CD14-positive monocyte (primary cell): ENCODE measurements at regions not wholly inside any gene's neighbourhood (a gene's known extent, or its start where the extent isn't known, plus 50 kb on each side); places are given as distances from the start of the nearest gene placed in this dataset.

Experiments
- DNase-seq, 3 donors: peaks; one replicate each; pipeline ENCODE4 v3.0.0-alpha.2; 2011 to 2022
- H2AFZ ChIP-seq: 2 replicates; pipeline ENCODE4 v1.6.0; 2012; ENCODE audit warnings: mild to moderate bottlenecking, low read depth, low read length, inconsistent platforms; ENCODE audit not compliant: insufficient read depth, poor library complexity, severe bottlenecking
- H3K27ac ChIP-seq, 2 donors: 1 replicate in 1 of 2; 2 replicates in 1 of 2; pipeline ENCODE4 v1.5.1; 2012 to 2013; ENCODE audit warnings: low read length in 2 of 2, control low read depth in 1 of 2, inconsistent platforms in 1 of 2, low read depth in 1 of 2, mild to moderate bottlenecking in 1 of 2
- H3K27me3 ChIP-seq, 2 donors: one replicate each; pipeline versions ENCODE4 v1.6.0 to v1.6.1; 2011 to 2013; ENCODE audit warnings: low read length in 2 of 2; ENCODE audit not compliant: control insufficient read depth in 2 of 2, insufficient read depth in 2 of 2
- H3K36me3 ChIP-seq, 2 donors: replicated peaks in 1 of 2; 1 replicate in 1 of 2; 2 replicates in 1 of 2; pipeline versions ENCODE4 v1.5.1 to v1.6.1; 2012 to 2013; ENCODE audit warnings: low read length in 2 of 2, control low read depth in 1 of 2, inconsistent platforms in 1 of 2, mild to moderate bottlenecking in 1 of 2; ENCODE audit not compliant: insufficient read depth in 2 of 2, control insufficient read depth in 1 of 2
- H3K4me1 ChIP-seq, 2 donors: 1 replicate in 1 of 2; 2 replicates in 1 of 2; pipeline versions ENCODE4 v1.5.1 to v1.6.1; 2012 to 2013; ENCODE audit warnings: low read length in 2 of 2, control low read depth in 1 of 2, inconsistent platforms in 1 of 2, mild to moderate bottlenecking in 1 of 2, moderate library complexity in 1 of 2; ENCODE audit not compliant: insufficient read depth in 2 of 2, control insufficient read depth in 1 of 2
- H3K4me2 ChIP-seq: replicated peaks from 2 replicates; pipeline ENCODE3; 2012; ENCODE audit warnings: low read length, moderate library complexity, mild to moderate bottlenecking; ENCODE audit not compliant: poor library complexity, severe bottlenecking; ENCODE audit errors: extremely low read depth
- H3K4me3 ChIP-seq, 3 experiments: fragments of 200-600 bp in 1 of 3; sonication (generic) in 1 of 3; replicated peaks in 1 of 3; 1 replicate in 2 of 3; 2 replicates in 1 of 3; pipeline ENCODE4 v1.5.1; 2011 to 2013; ENCODE audit warnings: low read length in 3 of 3, mild to moderate bottlenecking in 3 of 3, control low read depth in 2 of 3, low read depth in 2 of 3, inconsistent platforms in 1 of 3, moderate library complexity in 1 of 3
- H3K79me2 ChIP-seq: 2 replicates; pipeline ENCODE4 v1.6.0; 2012; ENCODE audit warnings: mild to moderate bottlenecking, control low read depth, inconsistent platforms, low read length, moderate library complexity; ENCODE audit not compliant: insufficient read depth
- H3K9ac ChIP-seq: 2 replicates; pipeline ENCODE4 v1.6.0; 2017; ENCODE audit warnings: low read length, mild to moderate bottlenecking; ENCODE audit not compliant: insufficient read depth, poor library complexity, severe bottlenecking
- H3K9me3 ChIP-seq, 2 donors: replicated peaks in 1 of 2; 1 replicate in 1 of 2; 2 replicates in 1 of 2; pipeline versions ENCODE4 v1.5.1 to v1.6.1; 2012 to 2013; ENCODE audit warnings: low read length in 2 of 2, control low read depth in 1 of 2; ENCODE audit not compliant: control insufficient read depth in 1 of 2, insufficient read depth in 1 of 2
- H4K20me1 ChIP-seq: 2 replicates; pipeline ENCODE4 v1.6.0; 2012; ENCODE audit warnings: mild to moderate bottlenecking, low read length, control low read depth, moderate library complexity; ENCODE audit not compliant: insufficient read depth
- H3K27ac Mint-ChIP-seq, 7 donors: one replicate each; pipeline ENCODE4 v1.8.0; 2020; ENCODE audit warnings: mild to moderate bottlenecking in 7 of 7, mixed read lengths in 7 of 7, moderate library complexity in 6 of 7, inconsistent platforms in 2 of 7
- H3K27me3 Mint-ChIP-seq, 3 donors: one replicate each; pipeline ENCODE4 v1.8.0; 2021 to 2022; ENCODE audit warnings: low read depth in 3 of 3, mild to moderate bottlenecking in 3 of 3, mixed read lengths in 3 of 3, moderate library complexity in 3 of 3, inconsistent platforms in 1 of 3
- H3K36me3 Mint-ChIP-seq, 2 donors: one replicate each; pipeline ENCODE4 v1.8.0; 2020; ENCODE audit warnings: mixed read lengths in 2 of 2, inconsistent platforms in 1 of 2, mild to moderate bottlenecking in 1 of 2
- H3K4me1 Mint-ChIP-seq: one replicate; pipeline ENCODE4 v1.8.0; 2020; ENCODE audit warnings: mild to moderate bottlenecking, mixed read lengths
- H3K4me3 Mint-ChIP-seq, 2 donors: one replicate each; pipeline ENCODE4 v1.8.0; 2020; ENCODE audit warnings: mild to moderate bottlenecking in 2 of 2, mixed read lengths in 2 of 2, moderate library complexity in 1 of 2
- H3K9me3 Mint-ChIP-seq, 7 donors: one replicate each; pipeline ENCODE4 v1.8.0; 2020 to 2022; ENCODE audit warnings: mixed read lengths in 7 of 7, mild to moderate bottlenecking in 6 of 7, moderate library complexity in 6 of 7, inconsistent platforms in 2 of 7
- CTCF ChIP-seq: fragments of 200-600 bp; IDR thresholded peaks from one replicate; pipeline ENCODE4 v1.8.0; 2022; ENCODE audit warnings: antibody characterized with exemption, mild to moderate bottlenecking
- WGBS: methylation state at CpG from one replicate; pipeline ENCODE4 v1.1.5; 2013; ENCODE audit warnings: missing lambda C conversion rate; ENCODE audit not compliant: insufficient coverage; 5-methylcytosine and 5-hydroxymethylcytosine counted together
- intact Hi-C, 2 donors: fragments of 100-400 bp; cut with micrococcal nuclease; formaldehyde crosslinking; loops; one replicate each; pipeline versions ENCODE4 v1.15.0 to v1.15.1; 2023

GRCh38 chr6:40915165-40915564 lies 123.9 kb downstream of the UNC5CL start:
- H3K9me3 Mint-ChIP-seq: peaks cover 0 to 2% (median 0%) of the 10 kb centered on the region in 7 donors
- Histone ChIP-seq H3K36me3 (no peaks in the 10 kb centered on the region), H2AFZ (no peak overlapping the region), H4K20me1 (no peaks in the 10 kb centered on the region), H3K79me2 (no peaks in the 10 kb centered on the region), H3K4me2 (no peak overlapping the region), H3K9ac (no peak overlapping the region), H3K27ac (no peak overlapping the region), H3K4me1 (no peaks in the 10 kb centered on the region), H3K9me3 (no peaks in the 10 kb centered on the region), H3K27me3 (no peaks in the 10 kb centered on the region), H3K4me3 (no peak overlapping the region)
- DNase-seq: no peak
- peaks cover 6 to 9% (median 8%) of the 10 kb centered on the region in 3 donors for H3K27me3 Mint-ChIP-seq
- H3K36me3 Mint-ChIP-seq: no peaks in the 10 kb centered on the region
- H3K4me3 Mint-ChIP-seq: no peak overlapping the region
- peaks cover 2% of the 10 kb centered on the region for H3K4me1 Mint-ChIP-seq
- intact Hi-C loops: no loop called here
- H3K27ac Mint-ChIP-seq: no peak overlapping the region
- TF ChIP-seq CTCF: no peak

- Histone ChIP-seq H3K4me1 (no peaks in the 10 kb centered on the region), H4K20me1 (no peaks in the 10 kb centered on the region), H3K9ac (no peak overlapping the region), H3K9me3 (no peaks in the 10 kb centered on the region), H2AFZ (no peak overlapping the region), H3K36me3 (no peaks in the 10 kb centered on the region), H3K27ac (no peak overlapping the region), H3K27me3 (no peaks in the 10 kb centered on the region), H3K4me2 (no peak overlapping the region), H3K79me2 (no peaks in the 10 kb centered on the region), H3K4me3 (no peak overlapping the region)
- WGBS: 100% methylated on average over 1 of the region's 6 CpGs
- Mint-ChIP-seq H3K27ac (no peak overlapping the region), H3K36me3 (no peaks in the 10 kb centered on the region), H3K4me3 (no peak overlapping the region), H3K4me1 (peaks cover 2% of the 10 kb centered on the region), H3K9me3 (peaks cover 0 to 2% (median 0%) of the 10 kb centered on the region in 7 donors), H3K27me3 (peaks cover 6 to 9% (median 6%) of the 10 kb centered on the region in 3 donors)
- no peak for DNase-seq
- TF ChIP-seq CTCF: no peak
- intact Hi-C loops: no loop called here
Observed at GRCh38 chr6:40914005-40914404, 125.0 kb downstream of the UNC5CL start.
